GM10266 (cell line): ENCODE measurements at regions not wholly inside any gene's neighbourhood (a gene's known extent, or its start where the extent isn't known, plus 50 kb on each side); places are given as distances from the start of the nearest gene placed in this dataset.
A peak's percentile ranks its signal among the peaks of the same experiment; 100 is the strongest.

Source experiments
- DNase-seq: peaks from one replicate; pipeline ENCODE4 v3.0.0; 2012; ENCODE audit errors: extremely low spot score
- CTCF ChIP-seq: IDR thresholded peaks from 2 replicates; pipeline ENCODE4 v1.5.1; 2012; ENCODE audit warnings: mild to moderate bottlenecking, low read depth; ENCODE audit not compliant: control insufficient read depth, insufficient read depth; ENCODE audit errors: missing control alignments

- TF ChIP-seq CTCF, result peak; percentile 24
- no peak for DNase-seq
Observed at GRCh38 chr13:50531917-50532899, 311.3 kb downstream of the DLEU7 start.

GRCh38 chr13:50535050-50535449 is 308.4 kb downstream of the DLEU7 start:
- no peak for DNase-seq
- TF ChIP-seq CTCF, result no peak

GRCh38 chr13:50537029-50537428 is 306.5 kb downstream of the DLEU7 start:
- no peak for TF ChIP-seq CTCF
- DNase-seq, result no peak

- DNase-seq, result no peak
- no peak for TF ChIP-seq CTCF
Observed at GRCh38 chr13:50539791-50540530, 303.5 kb downstream of the DLEU7 start.

- no peak for DNase-seq
- no peak for TF ChIP-seq CTCF
Observed at GRCh38 chr13:50543141-50543540, 300.4 kb downstream of the DLEU7 start.

- no peak for TF ChIP-seq CTCF
- DNase-seq, result no peak
Observed at GRCh38 chr13:50543782-50544181, 299.7 kb downstream of the DLEU7 start.
